Neural cell (in vitro differentiated cells): ENCODE measurements at regions not wholly inside any gene's neighbourhood (a gene's known extent, or its start where the extent isn't known, plus 50 kb on each side); places are given as distances from the start of the nearest gene placed in this dataset.

ENCODE experiments used
- H2AFZ ChIP-seq: fragments of 200-600, 300-800 bp; sonication (generic), shearing (Covaris generic); 2 replicates; pipeline ENCODE4 v1.6.0; 2014; ENCODE audit warnings: low read depth, mild to moderate bottlenecking, antibody characterized with exemption, low read length, moderate library complexity
- H3F3A ChIP-seq: fragments of 200-600 bp; shearing (Covaris generic); 2 replicates; pipeline ENCODE4 v1.6.1; 2016; ENCODE audit warnings: mild to moderate bottlenecking, moderate library complexity, mixed read lengths, antibody characterized with exemption, low read length; ENCODE audit not compliant: insufficient read depth, poor library complexity, severe bottlenecking
- H3K27ac ChIP-seq: fragments of 200-600, 300-800 bp; sonication (generic), shearing (Covaris generic); 2 replicates; pipeline ENCODE4 v1.5.1; 2014; ENCODE audit warnings: mild to moderate bottlenecking, low read length, moderate library complexity
- H3K27me3 ChIP-seq: fragments of 300-800, 200-600 bp; sonication (generic), shearing (Covaris generic); 2 replicates; pipeline ENCODE4 v1.6.0; 2014; ENCODE audit warnings: mild to moderate bottlenecking, low read depth, low read length, moderate library complexity; ENCODE audit not compliant: insufficient read depth
- H3K36me3 ChIP-seq: fragments of 300-800, 200-600 bp; sonication (generic), shearing (Covaris generic); 2 replicates; pipeline ENCODE4 v1.5.1; 2014; ENCODE audit warnings: mild to moderate bottlenecking, antibody characterized with exemption, low read length, moderate library complexity; ENCODE audit not compliant: insufficient read depth
- H3K4me2 ChIP-seq: fragments of 300-800, 200-600 bp; sonication (generic), shearing (Covaris generic); 2 replicates; pipeline ENCODE4 v1.6.0; 2014; ENCODE audit warnings: mild to moderate bottlenecking, low read length
- H3K4me3 ChIP-seq: fragments of 300-800, 200-600 bp; sonication (generic), shearing (Covaris generic); 2 replicates; pipeline ENCODE4 v1.5.1; 2014; ENCODE audit warnings: mild to moderate bottlenecking, low read length, moderate library complexity
- H3K79me2 ChIP-seq: fragments of 200-600 bp; shearing (Covaris generic); replicated peaks from 2 replicates; pipeline ENCODE4 v1.6.0; 2014; ENCODE audit warnings: mild to moderate bottlenecking, low read length, moderate library complexity; ENCODE audit not compliant: insufficient read depth
- H3K9ac ChIP-seq: fragments of 300-800, 200-600 bp; sonication (generic), shearing (Covaris generic); 2 replicates; pipeline ENCODE4 v1.6.1; 2016; ENCODE audit warnings: mild to moderate bottlenecking, low read length, mixed read lengths
- H3K9me2 ChIP-seq: fragments of 200-600 bp; shearing (Covaris generic); 2 replicates; pipeline ENCODE4 v1.6.1; 2016; ENCODE audit warnings: mild to moderate bottlenecking, low read length, mixed read lengths; ENCODE audit not compliant: insufficient read depth
- H3K9me3 ChIP-seq: fragments of 200-600, 300-800 bp; sonication (generic), shearing (Covaris generic); 2 replicates; pipeline ENCODE4 v1.6.1; 2016; ENCODE audit warnings: mild to moderate bottlenecking, mixed run types, low read length, moderate library complexity, mixed read lengths
- H4K20me1 ChIP-seq: fragments of 200-600 bp; shearing (Covaris generic); 2 replicates; pipeline ENCODE4 v1.6.1; 2016; ENCODE audit warnings: mild to moderate bottlenecking, mixed run types; ENCODE audit not compliant: insufficient read depth
- EP300 ChIP-seq: fragments of 450-650 bp; conservative IDR thresholded peaks from 2 replicates; pipeline ENCODE4 v1.6.1; 2014; ENCODE audit warnings: antibody characterized with exemption, mild to moderate bottlenecking, moderate library complexity; ENCODE audit not compliant: poor library complexity, severe bottlenecking
- EZH2 ChIP-seq: fragments of 200-600, 300-800 bp; shearing (Covaris generic), sonication (generic); IDR thresholded peaks from 2 replicates; pipeline ENCODE4 v1.6.1; 2014; ENCODE audit warnings: antibody characterized with exemption, low read length, borderline replicate concordance, mild to moderate bottlenecking; ENCODE audit not compliant: insufficient read depth, poor library complexity, severe bottlenecking
- MXI1 ChIP-seq: fragments of 450-650 bp; conservative IDR thresholded peaks from 2 replicates; pipeline ENCODE4 v1.6.1; 2014; ENCODE audit warnings: antibody characterized with exemption, mild to moderate bottlenecking; ENCODE audit not compliant: poor library complexity, severe bottlenecking
- POLR2AphosphoS5 ChIP-seq: IDR thresholded peaks from 2 replicates; pipeline ENCODE4 v1.6.1; 2012
- RAD21 ChIP-seq: fragments of 450-650 bp; conservative IDR thresholded peaks from 2 replicates; pipeline ENCODE4 v1.6.1; 2014; ENCODE audit warnings: antibody characterized with exemption, mild to moderate bottlenecking, moderate library complexity
- SMC3 ChIP-seq: fragments of 450-650 bp; conservative IDR thresholded peaks from 2 replicates; pipeline ENCODE4 v1.6.1; 2014; ENCODE audit warnings: antibody characterized with exemption, mild to moderate bottlenecking, moderate library complexity; ENCODE audit not compliant: poor library complexity
- TAF1 ChIP-seq: IDR thresholded peaks from 2 replicates; pipeline ENCODE4 v1.6.1; 2012; ENCODE audit warnings: low read depth
- TF ChIP-seq, protein P1 (sequence below): IDR thresholded peaks from 2 replicates; pipeline ENCODE4 v1.6.1; 2012; ENCODE audit warnings: borderline replicate concordance
- TF ChIP-seq, protein P2 (sequence below): fragments of 450-650 bp; IDR thresholded peaks from 2 replicates; pipeline ENCODE4 v1.5.1; 2014; ENCODE audit warnings: antibody characterized with exemption, mild to moderate bottlenecking, moderate library complexity; ENCODE audit not compliant: poor library complexity, severe bottlenecking

DNA sequence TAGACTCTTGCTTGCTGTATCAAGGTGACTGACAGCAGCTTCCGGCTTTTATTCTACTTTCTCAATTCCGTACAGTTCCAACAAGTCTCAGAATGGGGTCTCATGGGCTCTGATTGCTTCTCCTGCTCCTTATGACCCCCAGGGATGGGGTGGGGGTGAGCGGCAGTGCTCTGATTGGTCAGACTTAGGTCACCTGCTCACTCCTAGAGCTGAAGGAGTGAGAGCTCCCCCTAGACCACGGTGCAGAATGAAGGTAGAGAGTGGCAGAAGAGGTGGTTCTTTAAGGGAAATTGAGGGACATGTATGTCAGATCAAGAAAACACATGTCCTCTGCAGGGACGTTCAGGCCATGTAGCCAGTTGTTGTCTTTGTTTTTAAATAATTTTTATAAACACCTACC lies 115.2 kb downstream of the C9orf152 start:
- H3K36me3 ChIP-seq, result no peaks in the 10 kb centered on the region
- peaks cover 3% of the 10 kb centered on the region for H3K79me2 ChIP-seq
- H3K4me3 ChIP-seq, result no peak overlapping the region
- no peaks in the 10 kb centered on the region for H3K9me3 ChIP-seq
- no peak for TF ChIP-seq EZH2
- no peak for TF ChIP-seq POLR2AphosphoS5
- TF ChIP-seq SMC3, result no peak
- no peak for TF ChIP-seq MXI1
- no peak for TF ChIP-seq EP300
- TF ChIP-seq, protein P1, sequence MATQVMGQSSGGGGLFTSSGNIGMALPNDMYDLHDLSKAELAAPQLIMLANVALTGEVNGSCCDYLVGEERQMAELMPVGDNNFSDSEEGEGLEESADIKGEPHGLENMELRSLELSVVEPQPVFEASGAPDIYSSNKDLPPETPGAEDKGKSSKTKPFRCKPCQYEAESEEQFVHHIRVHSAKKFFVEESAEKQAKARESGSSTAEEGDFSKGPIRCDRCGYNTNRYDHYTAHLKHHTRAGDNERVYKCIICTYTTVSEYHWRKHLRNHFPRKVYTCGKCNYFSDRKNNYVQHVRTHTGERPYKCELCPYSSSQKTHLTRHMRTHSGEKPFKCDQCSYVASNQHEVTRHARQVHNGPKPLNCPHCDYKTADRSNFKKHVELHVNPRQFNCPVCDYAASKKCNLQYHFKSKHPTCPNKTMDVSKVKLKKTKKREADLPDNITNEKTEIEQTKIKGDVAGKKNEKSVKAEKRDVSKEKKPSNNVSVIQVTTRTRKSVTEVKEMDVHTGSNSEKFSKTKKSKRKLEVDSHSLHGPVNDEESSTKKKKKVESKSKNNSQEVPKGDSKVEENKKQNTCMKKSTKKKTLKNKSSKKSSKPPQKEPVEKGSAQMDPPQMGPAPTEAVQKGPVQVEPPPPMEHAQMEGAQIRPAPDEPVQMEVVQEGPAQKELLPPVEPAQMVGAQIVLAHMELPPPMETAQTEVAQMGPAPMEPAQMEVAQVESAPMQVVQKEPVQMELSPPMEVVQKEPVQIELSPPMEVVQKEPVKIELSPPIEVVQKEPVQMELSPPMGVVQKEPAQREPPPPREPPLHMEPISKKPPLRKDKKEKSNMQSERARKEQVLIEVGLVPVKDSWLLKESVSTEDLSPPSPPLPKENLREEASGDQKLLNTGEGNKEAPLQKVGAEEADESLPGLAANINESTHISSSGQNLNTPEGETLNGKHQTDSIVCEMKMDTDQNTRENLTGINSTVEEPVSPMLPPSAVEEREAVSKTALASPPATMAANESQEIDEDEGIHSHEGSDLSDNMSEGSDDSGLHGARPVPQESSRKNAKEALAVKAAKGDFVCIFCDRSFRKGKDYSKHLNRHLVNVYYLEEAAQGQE, result no peak
- TF ChIP-seq RAD21, result no peak
- TF ChIP-seq TAF1, result no peak
- TF ChIP-seq, protein P2, sequence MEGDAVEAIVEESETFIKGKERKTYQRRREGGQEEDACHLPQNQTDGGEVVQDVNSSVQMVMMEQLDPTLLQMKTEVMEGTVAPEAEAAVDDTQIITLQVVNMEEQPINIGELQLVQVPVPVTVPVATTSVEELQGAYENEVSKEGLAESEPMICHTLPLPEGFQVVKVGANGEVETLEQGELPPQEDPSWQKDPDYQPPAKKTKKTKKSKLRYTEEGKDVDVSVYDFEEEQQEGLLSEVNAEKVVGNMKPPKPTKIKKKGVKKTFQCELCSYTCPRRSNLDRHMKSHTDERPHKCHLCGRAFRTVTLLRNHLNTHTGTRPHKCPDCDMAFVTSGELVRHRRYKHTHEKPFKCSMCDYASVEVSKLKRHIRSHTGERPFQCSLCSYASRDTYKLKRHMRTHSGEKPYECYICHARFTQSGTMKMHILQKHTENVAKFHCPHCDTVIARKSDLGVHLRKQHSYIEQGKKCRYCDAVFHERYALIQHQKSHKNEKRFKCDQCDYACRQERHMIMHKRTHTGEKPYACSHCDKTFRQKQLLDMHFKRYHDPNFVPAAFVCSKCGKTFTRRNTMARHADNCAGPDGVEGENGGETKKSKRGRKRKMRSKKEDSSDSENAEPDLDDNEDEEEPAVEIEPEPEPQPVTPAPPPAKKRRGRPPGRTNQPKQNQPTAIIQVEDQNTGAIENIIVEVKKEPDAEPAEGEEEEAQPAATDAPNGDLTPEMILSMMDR, result no peak
- no peaks in the 10 kb centered on the region for H3K27me3 ChIP-seq
- H3K9me2 ChIP-seq, result no peaks in the 10 kb centered on the region
- no peak overlapping the region for H3K9ac ChIP-seq
- H3K27ac ChIP-seq, result no peak overlapping the region
- no peaks in the 10 kb centered on the region for H4K20me1 ChIP-seq
- H2AFZ ChIP-seq, result no peak overlapping the region
- no peaks in the 10 kb centered on the region for H3F3A ChIP-seq
- no peak overlapping the region for H3K4me2 ChIP-seq

DNA sequence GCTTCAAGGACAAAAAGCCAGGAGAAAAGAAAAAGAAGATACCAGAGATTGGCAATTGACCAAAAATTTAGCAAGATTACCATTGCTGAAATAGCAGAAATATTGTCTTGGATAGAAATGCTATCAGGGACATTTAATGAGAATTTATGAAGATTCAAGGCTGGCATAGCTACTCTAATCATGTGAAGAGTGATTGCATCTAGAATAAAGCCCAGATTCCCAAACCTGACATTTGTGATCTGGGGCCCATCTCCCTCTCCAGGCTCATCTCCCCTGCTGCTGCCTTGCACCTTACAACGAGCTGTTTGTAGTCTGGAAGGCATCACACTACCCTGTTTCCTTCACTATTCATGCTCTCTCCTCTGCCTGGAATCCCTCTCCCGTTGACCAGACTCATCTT lies 114.5 kb downstream of the C9orf152 start:
- H3K27me3 ChIP-seq, result no peaks in the 10 kb centered on the region
- H3K36me3 ChIP-seq, result no peaks in the 10 kb centered on the region
- no peak overlapping the region for H3K4me3 ChIP-seq
- H3K9me2 ChIP-seq, result no peaks in the 10 kb centered on the region
- H3K9me3 ChIP-seq, result no peaks in the 10 kb centered on the region
- no peak overlapping the region for H3K27ac ChIP-seq
- peaks cover 3% of the 10 kb centered on the region for H3K79me2 ChIP-seq
- no peaks in the 10 kb centered on the region for H4K20me1 ChIP-seq
- H2AFZ ChIP-seq, result no peak overlapping the region
- H3K4me2 ChIP-seq, result no peak overlapping the region
- TF ChIP-seq, protein P1, result no peak
- TF ChIP-seq RAD21, result no peak
- no peak for TF ChIP-seq EP300
- no peak for TF ChIP-seq TAF1
- TF ChIP-seq SMC3, result no peak
- TF ChIP-seq, protein P2, result no peak
- TF ChIP-seq POLR2AphosphoS5, result no peak
- TF ChIP-seq MXI1, result no peak
- TF ChIP-seq EZH2, result no peak
- H3F3A ChIP-seq, result no peaks in the 10 kb centered on the region
- no peak overlapping the region for H3K9ac ChIP-seq
